Right ventricle myocardium superior (tissue), 1 donor: ENCODE measurements at regions not wholly inside any gene's neighbourhood (a gene's known extent, or its start where the extent isn't known, plus 50 kb on each side); places are given as distances from the start of the nearest gene placed in this dataset.
"Not testable (repeated sequence)": the region's sequence is repeated elsewhere in the genome, so short reads cannot be mapped to it uniquely, and the experiment has no call there.

Experiments used
- ATAC-seq: fragments of 200-7000 bp; cut with Tn5 transposase; one replicate; pipeline ENCODE4 v1.9.1; 2020; ENCODE audit warnings: mild to moderate bottlenecking; ENCODE audit not compliant: poor library complexity
- DNase-seq: peaks from one replicate; pipeline ENCODE4 v3.0.0-alpha.2; 2020
- intact Hi-C: fragments of 100-400 bp; cut with DNase I; formaldehyde crosslinking; loops from one replicate; pipeline ENCODE4 v1.11.2; 2022
- donor health status: DM: no; HTN: yes; CAD: no; lungs with severe emphysema.

DNA sequence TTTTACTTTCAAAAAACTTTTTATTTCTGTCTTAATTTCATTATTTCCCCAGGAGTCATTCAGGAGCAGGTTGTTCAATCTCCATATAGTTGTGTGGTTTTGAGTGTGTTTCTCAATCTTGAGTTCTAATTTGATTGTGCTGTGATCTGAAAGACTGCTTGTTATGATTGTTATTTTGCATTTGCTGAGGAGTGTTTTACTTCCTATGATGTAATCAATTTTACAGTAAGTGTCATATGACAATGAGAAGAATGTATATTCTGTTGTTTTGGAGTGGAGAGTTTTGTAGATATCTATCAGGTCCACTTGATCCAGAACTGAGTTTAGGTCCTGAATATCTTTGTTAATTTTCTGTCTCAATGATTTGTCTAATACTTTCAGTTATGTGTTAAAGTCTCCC is 706.9 kb upstream of the CTNND2 start:
- ATAC-seq, result no peak

DNA sequence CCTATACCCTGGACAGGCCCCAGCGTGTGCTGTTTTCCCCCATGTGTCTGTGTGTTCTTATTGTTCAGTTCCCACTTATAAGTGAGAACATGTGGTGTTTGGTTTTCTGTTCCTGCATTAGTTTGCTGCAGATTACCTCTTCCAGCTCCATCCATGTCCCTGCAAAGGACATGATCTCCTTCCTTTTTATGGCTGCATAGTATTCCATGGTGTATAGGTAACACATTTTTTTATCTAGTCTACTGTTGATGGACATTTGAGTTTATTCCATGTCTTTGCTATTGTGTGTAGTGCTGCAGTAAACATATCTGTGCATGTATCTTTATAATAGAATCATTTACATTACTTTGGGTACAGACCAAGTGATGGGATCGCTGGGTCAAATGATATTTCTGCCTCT is 703.6 kb upstream of the CTNND2 start:
- ATAC-seq, intact Hi-C loops, DNase-seq: not testable (repeated sequence)

More for the DNA sequence above, 706.9 kb upstream of the CTNND2 start:
- intact Hi-C loops, result no loop called here
- no peak for DNase-seq

- intact Hi-C loops, result no loop called here
Observed at GRCh38 chr5:12592228-12592627, 688.0 kb upstream of the CTNND2 start.

GRCh38 chr5:12586406-12586805 is 682.2 kb upstream of the CTNND2 start:
- no peak for ATAC-seq
- intact Hi-C loops, result no loop called here
- DNase-seq, result no peak

More at GRCh38 chr5:12592228-12592627, 688.0 kb upstream of the CTNND2 start:
- no peak for DNase-seq
- no peak for ATAC-seq

GRCh38 chr5:12578803-12579202 is 674.6 kb upstream of the CTNND2 start:
- ATAC-seq, intact Hi-C loops, DNase-seq: not testable (repeated sequence)

DNA sequence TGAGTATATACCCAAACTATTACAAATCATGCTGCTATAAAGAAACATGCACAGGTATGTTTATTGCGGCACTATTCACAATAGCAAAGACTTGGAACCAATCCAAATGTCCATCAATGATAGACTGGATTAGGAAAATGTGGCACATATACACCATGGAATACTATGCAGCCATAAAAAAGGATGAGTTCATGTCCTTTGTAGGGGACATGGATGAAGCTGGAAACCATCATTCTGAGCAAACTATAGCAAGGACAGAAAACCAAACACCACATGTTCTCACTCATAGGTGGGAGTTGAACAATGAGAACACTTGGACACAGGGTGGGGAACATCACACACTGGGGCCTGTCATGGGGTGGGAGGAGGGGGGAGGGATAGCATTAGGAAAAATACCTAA is 672.7 kb upstream of the CTNND2 start:
- ATAC-seq, intact Hi-C loops, DNase-seq: not testable (repeated sequence)

- ATAC-seq, intact Hi-C loops, DNase-seq: not testable (repeated sequence)
Observed at GRCh38 chr5:12574298-12575093, 670.2 kb upstream of the CTNND2 start.

GRCh38 chr5:12573916-12574297 is 669.7 kb upstream of the CTNND2 start:
- ATAC-seq, DNase-seq, intact Hi-C loops: not testable (repeated sequence)

DNA sequence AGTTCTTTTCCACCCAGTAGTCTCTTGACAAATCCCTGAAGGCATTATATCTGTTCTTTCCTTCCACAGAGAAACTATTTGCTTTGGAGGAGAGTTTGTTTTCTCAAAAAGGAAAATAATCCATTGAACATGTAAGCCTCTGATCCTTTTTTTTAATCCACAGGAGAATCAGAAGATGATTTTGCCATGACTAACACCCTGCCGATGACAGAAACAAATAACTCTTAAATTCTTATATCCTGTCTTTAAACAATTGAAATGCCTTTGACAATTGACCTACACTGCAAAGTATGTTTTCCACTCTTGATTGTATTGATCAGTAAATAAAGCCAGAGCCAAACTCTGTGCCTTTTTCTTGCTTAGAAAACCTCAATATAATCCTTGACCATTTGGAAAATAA is 666.4 kb upstream of the CTNND2 start:
- DNase-seq (no peak), ATAC-seq (no peak)
- intact Hi-C loops, result no loop called here

DNA sequence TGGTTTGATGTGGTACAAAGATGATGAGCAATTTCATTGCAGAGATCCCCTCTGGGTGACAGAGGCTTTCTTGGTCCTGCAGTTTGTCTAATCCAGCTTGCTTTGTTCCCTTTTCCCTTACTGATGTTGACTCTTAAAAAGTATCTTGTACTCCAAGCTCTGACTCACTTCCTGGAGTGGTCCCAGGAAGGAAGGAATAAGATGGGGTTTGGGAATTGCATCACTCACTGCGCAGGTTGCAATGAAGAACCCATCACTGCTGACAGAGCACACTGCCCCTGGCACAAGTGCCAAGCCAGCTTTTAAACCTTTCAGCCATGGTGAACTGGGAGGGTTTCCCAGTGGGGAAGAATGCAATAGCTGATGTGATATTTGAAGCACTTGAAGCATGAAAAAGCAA is 662.2 kb upstream of the CTNND2 start:
- no peak for ATAC-seq
- intact Hi-C loops, result no loop called here
- no peak for DNase-seq

DNA sequence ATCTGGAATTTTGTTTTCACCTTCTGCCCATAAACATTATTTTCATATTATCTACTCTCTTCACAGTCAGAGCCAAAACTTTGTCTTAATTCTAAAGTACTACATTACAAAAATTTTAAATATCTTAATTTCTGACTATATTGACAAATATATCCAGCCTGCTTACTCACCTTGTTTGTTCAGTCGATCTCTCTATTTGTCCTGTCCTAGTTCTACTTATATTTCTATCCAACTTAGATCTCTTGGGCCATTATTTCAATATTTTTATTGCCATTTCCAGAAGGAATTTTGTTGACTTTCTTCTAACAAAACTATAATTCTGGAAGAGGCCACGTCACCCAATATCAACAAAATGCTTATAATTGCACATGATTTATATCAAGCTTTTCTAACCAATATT is 652.8 kb upstream of the CTNND2 start:
- intact Hi-C loops, result no loop called here
- ATAC-seq (no peak), DNase-seq (no peak)

DNA sequence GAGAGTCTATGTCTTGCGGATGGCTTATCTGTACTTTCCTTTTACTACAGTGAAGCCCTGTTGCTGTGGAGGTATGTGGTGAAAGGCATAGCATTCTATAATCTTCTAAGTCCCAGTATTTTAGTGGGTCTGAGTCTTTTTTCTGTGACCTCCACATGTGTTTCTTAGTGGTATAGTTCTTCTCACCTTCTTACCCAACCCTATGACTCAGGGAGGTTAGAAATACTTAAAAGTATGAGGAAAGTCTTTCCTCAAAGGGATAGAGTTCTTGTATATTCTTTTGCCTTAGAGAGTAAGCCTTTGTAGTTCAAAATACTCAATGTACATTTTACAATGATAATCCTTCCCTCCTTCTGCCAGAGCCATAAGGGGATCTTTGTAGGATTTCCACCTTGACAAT is 621.9 kb upstream of the CTNND2 start:
- DNase-seq, result no peak
- intact Hi-C loops, result no loop called here
- ATAC-seq, result no peak

- intact Hi-C loops, result no loop called here
- DNase-seq (no peak), ATAC-seq (no peak)
Observed at GRCh38 chr5:12522116-12522515, 617.9 kb upstream of the CTNND2 start.

DNA sequence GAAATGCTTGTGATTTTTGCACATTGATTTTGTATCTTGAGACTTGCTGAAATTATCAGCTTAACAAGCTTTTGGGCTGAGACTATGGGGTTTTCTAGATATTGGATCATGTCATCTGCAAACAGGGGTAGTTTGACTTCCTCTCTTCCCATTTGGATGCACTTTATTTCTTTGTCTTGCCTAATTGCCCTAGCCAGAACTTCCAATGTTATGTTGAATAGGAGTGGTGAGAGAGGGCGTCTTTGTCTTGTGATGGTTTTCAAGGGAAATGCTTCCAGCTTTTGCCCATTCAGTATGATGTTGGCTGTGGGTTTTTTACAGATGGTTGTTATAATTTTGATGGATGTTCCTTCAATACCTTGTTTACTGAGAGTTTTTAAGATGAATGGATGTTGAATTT is 600.7 kb upstream of the CTNND2 start:
- DNase-seq, ATAC-seq, intact Hi-C loops: not testable (repeated sequence)

DNA sequence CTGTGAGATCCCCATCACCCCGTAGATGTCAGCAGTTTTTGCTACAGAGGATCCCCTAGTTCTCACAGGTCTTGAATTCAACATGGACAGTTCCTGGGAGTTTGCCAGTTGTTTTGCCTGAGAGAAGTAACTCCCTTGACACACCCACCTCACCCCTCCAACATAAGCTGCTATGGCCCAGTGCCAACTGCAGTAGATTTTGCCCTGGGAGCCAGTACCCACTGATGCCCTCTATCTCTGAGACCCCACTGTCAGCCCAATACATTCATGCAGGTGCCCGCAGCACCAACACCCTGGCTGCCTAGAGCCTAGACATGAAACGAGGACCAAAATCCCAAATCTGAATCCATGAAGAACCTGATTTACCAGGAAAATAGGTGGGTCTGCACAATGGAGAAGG is 583.9 kb upstream of the CTNND2 start:
- DNase-seq (no peak), ATAC-seq (no peak)
- intact Hi-C loops, result no loop called here

- intact Hi-C loops, result no loop called here
- no peak for DNase-seq
- no peak for ATAC-seq
Observed at GRCh38 chr5:12480487-12480886, 576.2 kb upstream of the CTNND2 start.

- intact Hi-C loops, result no loop called here
- ATAC-seq, result no peak
- no peak for DNase-seq
Observed at GRCh38 chr5:12477554-12477953, 573.3 kb upstream of the CTNND2 start.

- intact Hi-C loops, result no loop called here
Observed at GRCh38 chr5:12467799-12468198, 563.6 kb upstream of the CTNND2 start.

DNA sequence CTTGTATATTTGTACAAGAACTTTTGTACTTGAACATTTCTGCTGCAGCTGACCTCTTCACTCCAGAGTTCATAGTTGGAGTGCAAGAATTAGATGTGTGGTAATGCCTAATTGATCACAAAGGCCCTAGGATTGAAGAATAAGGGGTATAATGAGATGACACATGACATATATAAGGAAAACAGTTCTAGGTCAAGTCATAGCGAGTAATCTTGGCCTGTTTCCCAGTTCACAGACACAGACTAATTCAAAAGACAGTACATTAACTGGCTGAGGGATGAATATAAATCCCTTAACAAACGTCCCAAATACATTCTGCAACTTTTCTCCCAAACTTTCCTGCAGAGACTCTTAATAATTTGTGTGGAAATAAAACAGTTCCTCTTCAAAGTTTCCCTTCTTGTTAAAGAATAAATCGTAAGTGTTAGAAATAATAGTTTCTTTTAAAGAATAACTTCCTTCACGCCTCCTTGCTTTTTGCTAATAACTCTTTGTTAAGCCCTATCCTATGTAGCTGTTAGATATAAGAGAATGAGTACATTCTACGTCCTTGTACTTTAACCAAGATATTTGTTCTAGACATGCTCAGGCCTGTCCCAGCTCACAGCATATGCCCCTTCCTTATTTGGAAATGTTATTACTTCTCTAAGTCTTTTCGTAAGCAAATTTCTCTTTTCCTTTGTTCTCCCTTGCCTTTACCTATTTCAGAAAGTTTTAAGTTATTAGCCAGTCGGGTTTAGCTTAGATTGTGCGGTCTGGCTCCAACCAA is 556.4 kb upstream of the CTNND2 start:
- ATAC-seq (no peak), DNase-seq (no peak)
- intact Hi-C loops, result no loop called here

More at GRCh38 chr5:12467799-12468198, 563.6 kb upstream of the CTNND2 start:
- ATAC-seq (no peak), DNase-seq (no peak)

DNA sequence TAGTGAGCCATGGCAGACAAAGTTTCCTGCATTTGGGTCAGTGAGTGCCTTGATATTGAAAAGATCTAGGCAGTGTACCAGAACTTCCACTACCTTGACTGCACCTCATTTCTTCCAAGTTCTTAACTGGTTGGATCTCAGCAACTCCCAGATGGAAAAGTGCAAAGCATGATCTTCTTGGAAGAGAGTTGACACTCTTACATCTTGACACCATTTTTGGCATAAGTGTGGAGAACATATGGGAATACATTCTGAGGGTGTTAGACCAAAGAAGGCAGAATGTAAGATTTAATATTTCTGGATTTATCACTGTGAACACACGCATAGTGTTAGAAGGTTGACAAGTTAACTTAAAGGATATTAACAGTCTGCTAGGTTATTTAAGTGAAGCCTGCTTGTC is 555.1 kb upstream of the CTNND2 start:
- DNase-seq (no peak), ATAC-seq (no peak)
- intact Hi-C loops, result no loop called here
